GM10847 (cell line): ENCODE measurements at regions not wholly inside any gene's neighbourhood (a gene's known extent, or its start where the extent isn't known, plus 50 kb on each side); places are given as distances from the start of the nearest gene placed in this dataset.

ENCODE experiments used
- POLR2A ChIP-seq: IDR thresholded peaks from 2 replicates; pipeline ENCODE4 v1.6.1; 2011; ENCODE audit not compliant: insufficient read length; ENCODE audit errors: extremely low read depth

- no peak for TF ChIP-seq POLR2A
Measured at GRCh38 chr7:149586646-149587645, 89.3 kb upstream of the ZNF746 start.

DNA sequence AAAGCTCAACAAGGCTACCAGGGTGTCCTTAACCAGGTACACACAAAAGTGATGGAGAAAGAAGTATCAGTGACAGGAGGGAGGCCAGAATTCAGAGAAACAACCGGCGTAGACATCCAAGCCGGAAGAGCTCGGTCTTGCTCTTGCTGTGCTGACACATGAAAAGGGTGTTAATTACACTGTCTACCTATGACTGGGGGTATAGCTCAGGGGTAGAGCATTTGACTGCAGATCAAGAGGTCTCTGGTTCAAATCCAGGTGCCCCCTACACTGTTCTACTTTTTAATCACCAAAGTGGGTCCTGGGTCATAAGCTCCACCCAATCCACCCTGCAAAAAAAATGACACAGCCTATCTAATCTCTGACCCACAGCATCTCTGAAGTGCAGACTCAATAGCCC lies 86.9 kb upstream of the ZNF746 start:
- no peak for TF ChIP-seq POLR2A

GRCh38 chr7:149584009-149584408 lies 86.4 kb upstream of the ZNF746 start:
- TF ChIP-seq POLR2A = no peak

DNA sequence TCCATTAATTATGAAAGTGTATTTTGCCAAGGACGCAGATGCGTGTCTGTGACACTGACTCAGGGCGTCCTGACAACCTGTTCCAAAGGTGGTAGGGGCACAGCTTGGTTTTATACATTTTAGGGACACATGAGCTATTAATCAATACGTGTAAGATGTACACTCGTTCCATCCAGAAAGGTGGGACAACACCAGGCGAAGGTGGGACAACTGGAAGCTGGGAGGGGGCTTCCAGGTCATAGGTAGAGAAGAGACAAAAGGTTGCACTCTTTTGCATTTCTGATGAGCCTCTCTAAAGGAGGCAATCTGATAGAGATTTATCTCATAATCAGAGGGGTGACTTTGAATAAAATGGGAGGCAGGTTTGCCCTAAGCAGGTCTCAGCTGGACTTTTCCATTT lies 82.7 kb upstream of the ZNF746 start:
- TF ChIP-seq POLR2A = no peak

DNA sequence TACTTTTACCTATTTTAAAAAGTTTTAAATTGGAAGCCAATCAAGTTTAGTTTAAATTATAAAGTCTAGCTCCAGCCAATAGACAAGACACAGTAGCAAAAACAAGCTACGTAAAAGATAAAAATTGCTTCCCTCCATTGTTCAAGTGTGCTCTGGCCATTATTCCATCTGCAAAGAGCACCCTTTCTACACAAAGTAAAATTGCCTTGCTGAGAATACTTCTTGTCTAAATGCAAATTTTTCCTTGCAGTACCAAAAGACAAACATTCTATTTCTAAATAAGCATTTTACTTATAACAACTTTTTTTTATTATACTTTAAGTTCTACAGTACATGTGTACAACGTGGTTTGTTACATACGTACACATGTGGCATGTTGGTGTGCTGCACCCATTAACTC lies 75.9 kb upstream of the ZNF746 start:
- TF ChIP-seq POLR2A = no peak

- TF ChIP-seq POLR2A = no peak
Measured at GRCh38 chr7:149570784-149571183, 73.2 kb upstream of the ZNF746 start.

- TF ChIP-seq POLR2A = no peak
Measured at GRCh38 chr7:149569726-149570422, 72.3 kb upstream of the ZNF746 start.

GRCh38 chr7:149569025-149569725 lies 71.6 kb upstream of the ZNF746 start:
- no peak for TF ChIP-seq POLR2A

DNA sequence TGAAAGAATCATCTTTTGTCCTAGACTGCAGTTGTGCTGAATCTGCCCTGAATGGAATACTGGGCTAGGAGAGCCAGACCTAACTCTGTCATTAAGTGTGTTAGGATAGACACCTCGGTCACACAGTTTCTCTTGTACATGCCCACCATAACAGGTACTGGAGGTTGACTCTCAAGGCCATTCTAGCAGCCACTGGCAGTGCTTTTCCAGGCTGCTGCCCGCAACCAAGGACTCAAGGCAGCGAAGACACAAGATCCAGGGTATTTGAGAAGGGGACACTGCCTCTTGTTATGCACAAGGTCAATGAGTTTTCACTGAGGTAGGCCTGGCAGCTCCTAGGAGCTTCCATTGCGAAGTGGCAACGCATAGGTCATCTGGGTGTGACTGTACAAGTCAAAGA lies 70.6 kb upstream of the ZNF746 start:
- no peak for TF ChIP-seq POLR2A

DNA sequence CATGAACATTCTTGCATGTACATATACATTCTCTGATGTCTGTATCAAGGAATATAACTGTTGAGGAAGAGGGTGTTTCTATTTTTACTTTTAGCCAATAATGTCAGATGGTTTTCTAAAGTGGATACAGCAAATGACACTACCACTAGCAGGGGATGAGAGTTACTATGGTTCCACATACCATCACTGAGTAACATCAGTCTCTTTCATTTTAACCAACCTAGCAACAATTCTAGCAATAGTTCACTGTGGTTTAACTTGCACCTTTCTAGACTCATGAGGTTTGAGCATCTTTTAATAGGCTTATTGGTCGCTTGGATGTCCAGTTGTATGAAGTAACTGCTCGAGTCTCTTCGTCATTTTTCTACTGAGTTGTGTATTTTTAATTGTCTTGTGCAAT lies 68.5 kb upstream of the ZNF746 start:
- TF ChIP-seq POLR2A = no peak

DNA sequence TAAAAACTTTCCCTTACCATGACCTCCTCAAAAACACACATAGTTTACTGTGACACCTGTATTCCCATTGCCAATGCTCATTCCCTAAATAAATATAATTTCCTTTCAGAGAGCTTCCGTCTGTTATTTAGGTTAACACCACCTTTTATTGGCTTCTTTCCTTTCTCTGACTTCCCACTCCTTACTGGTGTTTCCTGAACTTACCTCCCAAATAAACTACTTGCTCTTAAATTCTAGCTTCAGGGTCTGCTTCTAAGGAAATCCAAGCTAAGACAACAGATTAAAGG lies 67.4 kb upstream of the ZNF746 start:
- no peak for TF ChIP-seq POLR2A

- TF ChIP-seq POLR2A = no peak
Measured at GRCh38 chr7:149564340-149565095, 66.9 kb upstream of the ZNF746 start.

GRCh38 chr7:149562602-149563001 lies 65.0 kb upstream of the ZNF746 start:
- no peak for TF ChIP-seq POLR2A

- no peak for TF ChIP-seq POLR2A
Measured at GRCh38 chr7:149561072-149561471, 63.5 kb upstream of the ZNF746 start.

DNA sequence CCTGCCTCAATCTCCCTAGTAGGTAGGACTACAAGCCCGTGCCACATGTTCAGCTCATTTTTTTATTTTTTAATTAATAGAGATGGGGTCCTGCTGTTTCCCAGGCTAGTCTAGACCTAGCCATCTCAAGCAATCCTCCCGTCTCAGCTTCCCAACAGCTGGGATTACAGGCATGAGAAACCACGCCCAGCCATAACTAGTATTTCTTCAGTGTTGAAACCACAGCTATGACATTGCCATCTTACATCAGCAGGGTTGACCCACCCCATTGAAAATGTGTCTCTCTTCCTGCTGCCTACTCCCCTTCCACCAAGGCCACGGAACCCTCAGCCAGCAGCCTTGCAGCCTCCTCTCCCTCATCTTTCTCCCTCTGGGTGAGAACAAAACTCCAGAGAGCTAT lies 62.1 kb upstream of the ZNF746 start:
- no peak for TF ChIP-seq POLR2A
